A673 (cell line): ENCODE measurements at regions not wholly inside any gene's neighbourhood (a gene's known extent, or its start where the extent isn't known, plus 50 kb on each side); places are given as distances from the start of the nearest gene placed in this dataset.

ENCODE experiments used
- CTCF ChIP-seq: fragments of 300-800, 200-600 bp; sonication (generic); conservative IDR thresholded peaks from 2 replicates; pipeline ENCODE4 v1.5.1; 2017; ENCODE audit warnings: low read depth, mild to moderate bottlenecking, antibody characterized with exemption, low read length, moderate library complexity, mixed read lengths
- EZH2 ChIP-seq: fragments of 200-600 bp; sonication (generic); IDR thresholded peaks from 2 replicates; pipeline ENCODE4 v1.6.1; 2017; ENCODE audit warnings: borderline replicate concordance, low read depth, mild to moderate bottlenecking, mixed read lengths, antibody characterized with exemption, low read length; ENCODE audit not compliant: poor library complexity, severe bottlenecking

GRCh38 chr1:181926697-181927096 lies 134.8 kb downstream of the ZNF648 start:
- TF ChIP-seq CTCF (no peak), EZH2 (no peak)
